IMR-90 (cell line): ENCODE measurements at regions not wholly inside any gene's neighbourhood (a gene's known extent, or its start where the extent isn't known, plus 50 kb on each side); places are given as distances from the start of the nearest gene placed in this dataset.

Experiments used
- ATAC-seq: fragments of 200-7000 bp; cut with Tn5 transposase; 2 replicates; pipeline ENCODE4 v1.9.1; 2020; ENCODE audit warnings: low read depth, mild to moderate bottlenecking, moderate library complexity
- BruUV-seq: library from RNA; stranded (reverse); fragments of 400-500 nt; replicated peaks from 2 replicates; lab custom pipeline; 2021; lab: Mats Ljungman, UMichigan
- CTCF ChIA-PET: fragments of 300-600 bp; formaldehyde crosslinking; extraction: SDS; loops from one replicate; lab custom pipeline; 2021; ENCODE audit warnings: antibody characterized with exemption; lab: Yijun Ruan, JAX
- POLR2A ChIA-PET: fragments of 300-600 bp; sonication (Branson Sonifier 250); formaldehyde crosslinking; loops from one replicate; lab custom pipeline; 2022; ENCODE audit warnings: antibody characterized with exemption; ENCODE audit not compliant: unreplicated experiment; lab: Charles Lee
- DNase-seq: peaks from one replicate; pipeline ENCODE4 v3.0.0; 2013
- H2AFZ ChIP-seq: replicated peaks from 2 replicates; pipeline ENCODE3; 2013; ENCODE audit warnings: low read length, mild to moderate bottlenecking; ENCODE audit not compliant: poor library complexity
- H2AK5ac ChIP-seq: 2 replicates; pipeline ENCODE4 v1.6.1; 2013; ENCODE audit warnings: low read depth, low read length, inconsistent platforms
- H2AK9ac ChIP-seq: replicated peaks from 2 replicates; pipeline ENCODE3; 2013; ENCODE audit warnings: mild to moderate bottlenecking, low read depth, low read length, moderate library complexity; ENCODE audit not compliant: poor library complexity
- H2BK120ac ChIP-seq: 2 replicates; pipeline ENCODE4 v1.6.1; 2013; ENCODE audit warnings: low read depth, low read length, inconsistent platforms
- H2BK15ac ChIP-seq: 3 replicates; pipeline ENCODE4 v1.6.1; 2013; ENCODE audit warnings: low read depth, low read length, inconsistent platforms
- H2BK20ac ChIP-seq: 2 replicates; pipeline ENCODE4 v1.6.1; 2013; ENCODE audit warnings: low read depth, mild to moderate bottlenecking, inconsistent platforms, low read length, moderate library complexity
- H2BK5ac ChIP-seq: 2 replicates; pipeline ENCODE4 v1.6.1; 2013; ENCODE audit warnings: mild to moderate bottlenecking, low read depth, low read length, inconsistent platforms; ENCODE audit not compliant: poor library complexity, severe bottlenecking
- H3K14ac ChIP-seq: replicated peaks from 2 replicates; pipeline ENCODE4 v1.6.1; 2013; ENCODE audit warnings: low read depth, low read length, inconsistent platforms
- H3K18ac ChIP-seq: 2 replicates; pipeline ENCODE4 v1.6.1; 2013; ENCODE audit warnings: low read depth, low read length, control low read depth
- H3K23ac ChIP-seq: 2 replicates; pipeline ENCODE4 v1.6.1; 2013; ENCODE audit warnings: low read depth, low read length, inconsistent platforms
- H3K27ac ChIP-seq: 2 replicates; pipeline ENCODE4 v1.5.1; 2013; ENCODE audit warnings: mild to moderate bottlenecking, control low read depth, low read length; ENCODE audit not compliant: insufficient read depth
- H3K27me3 ChIP-seq: 2 replicates; pipeline ENCODE4 v1.6.1; 2013; ENCODE audit warnings: low read length; ENCODE audit not compliant: control insufficient read depth, insufficient read depth
- H3K36me3 ChIP-seq: 2 replicates; pipeline ENCODE4 v1.6.1; 2013; ENCODE audit warnings: low read length, mixed read lengths; ENCODE audit not compliant: control insufficient read depth, insufficient read depth
- H3K4ac ChIP-seq: 2 replicates; pipeline ENCODE4 v1.6.1; 2013; ENCODE audit warnings: low read depth, low read length, inconsistent platforms
- H3K4me1 ChIP-seq: 2 replicates; pipeline ENCODE4 v1.6.1; 2013; ENCODE audit warnings: low read length, mixed read lengths; ENCODE audit not compliant: control insufficient read depth, insufficient read depth
- H3K4me2 ChIP-seq: 2 replicates; pipeline ENCODE4 v1.6.1; 2013; ENCODE audit warnings: low read depth, mild to moderate bottlenecking, control low read depth, low read length, moderate library complexity
- H3K4me3 ChIP-seq: 2 replicates; pipeline ENCODE4 v1.5.1; 2013; ENCODE audit warnings: low read depth, mild to moderate bottlenecking, control low read depth, low read length, moderate library complexity; ENCODE audit not compliant: insufficient read depth
- H3K56ac ChIP-seq: 2 replicates; pipeline ENCODE4 v1.6.1; 2013; ENCODE audit warnings: low read length, inconsistent platforms; ENCODE audit not compliant: insufficient read depth; ENCODE audit errors: extremely low read depth
- H3K79me1 ChIP-seq, 2 experiments: 2 replicates each; pipeline ENCODE4 v1.6.1; 2013; ENCODE audit warnings: low read length in 2 of 2, inconsistent platforms in 1 of 2, low read depth in 1 of 2
- H3K9ac ChIP-seq: 2 replicates; pipeline ENCODE4 v1.6.1; 2013; ENCODE audit warnings: low read depth, low read length, control low read depth
- H3K9me1 ChIP-seq: 2 replicates; pipeline ENCODE4 v1.6.1; 2013; ENCODE audit warnings: low read length, inconsistent platforms; ENCODE audit not compliant: insufficient read depth
- H3K9me3 ChIP-seq: 2 replicates; pipeline ENCODE4 v1.6.1; 2013; ENCODE audit warnings: low read length; ENCODE audit not compliant: control insufficient read depth, insufficient read depth
- H4K20me1 ChIP-seq: 2 replicates; pipeline ENCODE4 v1.6.1; 2013; ENCODE audit warnings: low read length, inconsistent platforms; ENCODE audit not compliant: insufficient read depth
- H4K5ac ChIP-seq: 2 replicates; pipeline ENCODE4 v1.6.1; 2013; ENCODE audit warnings: mild to moderate bottlenecking, low read depth, low read length, control low read depth
- H4K8ac ChIP-seq, 2 experiments: 2 replicates each; pipeline ENCODE4 v1.6.1; 2013; ENCODE audit warnings: low read depth in 2 of 2, low read length in 2 of 2, control low read depth in 1 of 2, inconsistent platforms in 1 of 2
- H4K91ac ChIP-seq: 2 replicates; pipeline ENCODE4 v1.6.1; 2013; ENCODE audit warnings: low read depth, low read length, inconsistent platforms; ENCODE audit not compliant: insufficient read depth
- BHLHE40 ChIP-seq: fragments of 150-350 bp; IDR thresholded peaks from 2 replicates; pipeline ENCODE4 v1.6.1; 2016; ENCODE audit warnings: mild to moderate bottlenecking, low read depth, low read length
- CEBPB ChIP-seq: IDR thresholded peaks from 2 replicates; pipeline ENCODE4 v1.6.1; 2012; ENCODE audit warnings: low read depth, low read length, improper control_type of control experiment
- CHD1 ChIP-seq: IDR thresholded peaks from 2 replicates; pipeline ENCODE4 v1.6.1; 2012; ENCODE audit warnings: low read depth, low read length, improper control_type of control experiment
- CTCF ChIP-seq: conservative IDR thresholded peaks from 2 replicates; pipeline ENCODE4 v1.5.1; 2012; ENCODE audit warnings: mild to moderate bottlenecking, low read depth, low read length, improper control_type of control experiment
- FOS ChIP-seq: fragments of 150-350 bp; IDR thresholded peaks from 2 replicates; pipeline ENCODE4 v1.6.1; 2016; ENCODE audit warnings: low read depth, low read length
- MAZ ChIP-seq: IDR thresholded peaks from 2 replicates; pipeline ENCODE4 v1.6.1; 2012; ENCODE audit warnings: low read depth, mild to moderate bottlenecking, low read length, improper control_type of control experiment, moderate library complexity, borderline replicate concordance
- NFE2L2 ChIP-seq: fragments of 150-350 bp; IDR thresholded peaks from 2 replicates; pipeline ENCODE4 v1.6.1; 2016; ENCODE audit warnings: low read depth, mild to moderate bottlenecking, low read length
- WGBS, 2 experiments: methylation state at CpG; one replicate each; pipeline versions ENCODE4 v1.1.5 to v1.1.7; 2013; ENCODE audit warnings: missing lambda C conversion rate in 2 of 2; ENCODE audit not compliant: insufficient read length in 1 of 2; ENCODE audit errors: extremely low coverage in 2 of 2; 5-methylcytosine and 5-hydroxymethylcytosine counted together
- dilution Hi-C: fragments of 300-500 bp; cut with HindIII; formaldehyde crosslinking; loops from one replicate; pipeline ENCODE4 v1.14.3; 2018; ENCODE audit warnings: low sequenced_read_pairs; ENCODE audit not compliant: unreplicated experiment
- in situ Hi-C: fragments of 300-500 bp; cut with MboI; formaldehyde crosslinking; loops from 3 replicates; pipeline ENCODE4 v1.14.3; 2019; ENCODE audit warnings: low sequenced_read_pairs, inconsistent platforms, mixed read lengths
- intact Hi-C: fragments of 100-400 bp; cut with micrococcal nuclease; formaldehyde crosslinking; loops from 2 replicates; pipeline ENCODE4 v1.10.0; 2022
- TF ChIP-seq, protein P1 (sequence below): fragments of 150-350 bp; IDR thresholded peaks from 2 replicates; pipeline ENCODE4 v1.6.1; 2016; ENCODE audit warnings: low read depth, mild to moderate bottlenecking, low read length, moderate library complexity, borderline replicate concordance

- ATAC-seq (no peak), DNase-seq (no peak)
- Histone ChIP-seq H3K36me3 (no peaks in the 10 kb centered on the region), H3K9me1 (no peaks in the 10 kb centered on the region), H3K56ac (no peak overlapping the region), H2BK15ac (no peak overlapping the region; the same call in 2 of the 3 replicates), H2BK20ac (no peak overlapping the region), H3K4me2 (no peak overlapping the region), H3K4me3 (no peak overlapping the region), H2BK120ac (no peak overlapping the region; the same call in 1 of the 2 replicates), H2AK5ac (no peak overlapping the region), H3K14ac (no peak overlapping the region), H3K27me3 (no peaks in the 10 kb centered on the region), H4K20me1 (no peaks in the 10 kb centered on the region), H2AK9ac (no peak overlapping the region), H3K9ac (no peak overlapping the region), H3K27ac (no peak overlapping the region), H3K9me3 (no peaks in the 10 kb centered on the region), H2BK5ac (no peak overlapping the region), H3K4me1 (peaks cover 2% of the 10 kb centered on the region; the same call in 1 of the 2 replicates), H3K18ac (no peak overlapping the region), H2AFZ (no peak overlapping the region), H4K5ac (no peak overlapping the region), H4K8ac (no peak overlapping the region), H3K4ac (no peak overlapping the region), H3K79me1 (no peaks in the 10 kb centered on the region), H3K23ac (no peak overlapping the region), H4K91ac (no peak overlapping the region)
- no TSS peak for BruUV-seq
- dilution Hi-C loops (no loop called here), intact Hi-C loops (loop anchor here (10.0 kb wide), 1 partner anchor 139 kb away; no protein-coding TSS in a partner anchor), in situ Hi-C loops (no loop called here)
- ChIA-PET POLR2A (no interaction called here), CTCF (no interaction called here)
- TF ChIP-seq CHD1, result no peak
- TF ChIP-seq FOS, result no peak
- TF ChIP-seq NFE2L2, result no peak
- TF ChIP-seq CEBPB, result no peak
- TF ChIP-seq MAZ, result no peak
- no peak for TF ChIP-seq BHLHE40
- TF ChIP-seq CTCF, result no peak
- TF ChIP-seq, protein P1, sequence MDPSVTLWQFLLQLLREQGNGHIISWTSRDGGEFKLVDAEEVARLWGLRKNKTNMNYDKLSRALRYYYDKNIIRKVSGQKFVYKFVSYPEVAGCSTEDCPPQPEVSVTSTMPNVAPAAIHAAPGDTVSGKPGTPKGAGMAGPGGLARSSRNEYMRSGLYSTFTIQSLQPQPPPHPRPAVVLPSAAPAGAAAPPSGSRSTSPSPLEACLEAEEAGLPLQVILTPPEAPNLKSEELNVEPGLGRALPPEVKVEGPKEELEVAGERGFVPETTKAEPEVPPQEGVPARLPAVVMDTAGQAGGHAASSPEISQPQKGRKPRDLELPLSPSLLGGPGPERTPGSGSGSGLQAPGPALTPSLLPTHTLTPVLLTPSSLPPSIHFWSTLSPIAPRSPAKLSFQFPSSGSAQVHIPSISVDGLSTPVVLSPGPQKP, result no peak
- no CpG with 5 or more reads among the region's 2 CpGs for WGBS, 2 experiments
Measured at GRCh38 chr11:27863637-27864036, 163.4 kb upstream of the BDNF start.
